IMR-90 (cell line): ENCODE measurements at regions not wholly inside any gene's neighbourhood (a gene's known extent, or its start where the extent isn't known, plus 50 kb on each side); places are given as distances from the start of the nearest gene placed in this dataset.

Experiments
- ATAC-seq: fragments of 200-7000 bp; cut with Tn5 transposase; 2 replicates; pipeline ENCODE4 v1.9.1; 2020; ENCODE audit warnings: low read depth, mild to moderate bottlenecking, moderate library complexity
- BruUV-seq: library from RNA; stranded (reverse); fragments of 400-500 nt; replicated peaks from 2 replicates; lab custom pipeline; 2021; lab: Mats Ljungman, UMichigan
- CTCF ChIA-PET: fragments of 300-600 bp; formaldehyde crosslinking; extraction: SDS; loops from one replicate; lab custom pipeline; 2021; ENCODE audit warnings: antibody characterized with exemption; lab: Yijun Ruan, JAX
- POLR2A ChIA-PET: fragments of 300-600 bp; sonication (Branson Sonifier 250); formaldehyde crosslinking; loops from one replicate; lab custom pipeline; 2022; ENCODE audit warnings: antibody characterized with exemption; ENCODE audit not compliant: unreplicated experiment; lab: Charles Lee
- DNase-seq: peaks from one replicate; pipeline ENCODE4 v3.0.0; 2013
- H2AFZ ChIP-seq: replicated peaks from 2 replicates; pipeline ENCODE3; 2013; ENCODE audit warnings: low read length, mild to moderate bottlenecking; ENCODE audit not compliant: poor library complexity
- H2AK5ac ChIP-seq: 2 replicates; pipeline ENCODE4 v1.6.1; 2013; ENCODE audit warnings: low read depth, low read length, inconsistent platforms
- H2AK9ac ChIP-seq: replicated peaks from 2 replicates; pipeline ENCODE3; 2013; ENCODE audit warnings: mild to moderate bottlenecking, low read depth, low read length, moderate library complexity; ENCODE audit not compliant: poor library complexity
- H2BK120ac ChIP-seq: 2 replicates; pipeline ENCODE4 v1.6.1; 2013; ENCODE audit warnings: low read depth, low read length, inconsistent platforms
- H2BK15ac ChIP-seq: 3 replicates; pipeline ENCODE4 v1.6.1; 2013; ENCODE audit warnings: low read depth, low read length, inconsistent platforms
- H2BK20ac ChIP-seq: 2 replicates; pipeline ENCODE4 v1.6.1; 2013; ENCODE audit warnings: low read depth, mild to moderate bottlenecking, inconsistent platforms, low read length, moderate library complexity
- H2BK5ac ChIP-seq: 2 replicates; pipeline ENCODE4 v1.6.1; 2013; ENCODE audit warnings: mild to moderate bottlenecking, low read depth, low read length, inconsistent platforms; ENCODE audit not compliant: poor library complexity, severe bottlenecking
- H3K14ac ChIP-seq: replicated peaks from 2 replicates; pipeline ENCODE4 v1.6.1; 2013; ENCODE audit warnings: low read depth, low read length, inconsistent platforms
- H3K18ac ChIP-seq: 2 replicates; pipeline ENCODE4 v1.6.1; 2013; ENCODE audit warnings: low read depth, low read length, control low read depth
- H3K23ac ChIP-seq: 2 replicates; pipeline ENCODE4 v1.6.1; 2013; ENCODE audit warnings: low read depth, low read length, inconsistent platforms
- H3K27ac ChIP-seq: 2 replicates; pipeline ENCODE4 v1.5.1; 2013; ENCODE audit warnings: mild to moderate bottlenecking, control low read depth, low read length; ENCODE audit not compliant: insufficient read depth
- H3K27me3 ChIP-seq: 2 replicates; pipeline ENCODE4 v1.6.1; 2013; ENCODE audit warnings: low read length; ENCODE audit not compliant: control insufficient read depth, insufficient read depth
- H3K36me3 ChIP-seq: 2 replicates; pipeline ENCODE4 v1.6.1; 2013; ENCODE audit warnings: low read length, mixed read lengths; ENCODE audit not compliant: control insufficient read depth, insufficient read depth
- H3K4ac ChIP-seq: 2 replicates; pipeline ENCODE4 v1.6.1; 2013; ENCODE audit warnings: low read depth, low read length, inconsistent platforms
- H3K4me1 ChIP-seq: 2 replicates; pipeline ENCODE4 v1.6.1; 2013; ENCODE audit warnings: low read length, mixed read lengths; ENCODE audit not compliant: control insufficient read depth, insufficient read depth
- H3K4me2 ChIP-seq: 2 replicates; pipeline ENCODE4 v1.6.1; 2013; ENCODE audit warnings: low read depth, mild to moderate bottlenecking, control low read depth, low read length, moderate library complexity
- H3K4me3 ChIP-seq: 2 replicates; pipeline ENCODE4 v1.5.1; 2013; ENCODE audit warnings: low read depth, mild to moderate bottlenecking, control low read depth, low read length, moderate library complexity; ENCODE audit not compliant: insufficient read depth
- H3K56ac ChIP-seq: 2 replicates; pipeline ENCODE4 v1.6.1; 2013; ENCODE audit warnings: low read length, inconsistent platforms; ENCODE audit not compliant: insufficient read depth; ENCODE audit errors: extremely low read depth
- H3K79me1 ChIP-seq, 2 experiments: 2 replicates each; pipeline ENCODE4 v1.6.1; 2013; ENCODE audit warnings: low read length in 2 of 2, inconsistent platforms in 1 of 2, low read depth in 1 of 2
- H3K9ac ChIP-seq: 2 replicates; pipeline ENCODE4 v1.6.1; 2013; ENCODE audit warnings: low read depth, low read length, control low read depth
- H3K9me1 ChIP-seq: 2 replicates; pipeline ENCODE4 v1.6.1; 2013; ENCODE audit warnings: low read length, inconsistent platforms; ENCODE audit not compliant: insufficient read depth
- H3K9me3 ChIP-seq: 2 replicates; pipeline ENCODE4 v1.6.1; 2013; ENCODE audit warnings: low read length; ENCODE audit not compliant: control insufficient read depth, insufficient read depth
- H4K20me1 ChIP-seq: 2 replicates; pipeline ENCODE4 v1.6.1; 2013; ENCODE audit warnings: low read length, inconsistent platforms; ENCODE audit not compliant: insufficient read depth
- H4K5ac ChIP-seq: 2 replicates; pipeline ENCODE4 v1.6.1; 2013; ENCODE audit warnings: mild to moderate bottlenecking, low read depth, low read length, control low read depth
- H4K8ac ChIP-seq, 2 experiments: 2 replicates each; pipeline ENCODE4 v1.6.1; 2013; ENCODE audit warnings: low read depth in 2 of 2, low read length in 2 of 2, control low read depth in 1 of 2, inconsistent platforms in 1 of 2
- H4K91ac ChIP-seq: 2 replicates; pipeline ENCODE4 v1.6.1; 2013; ENCODE audit warnings: low read depth, low read length, inconsistent platforms; ENCODE audit not compliant: insufficient read depth
- BHLHE40 ChIP-seq: fragments of 150-350 bp; IDR thresholded peaks from 2 replicates; pipeline ENCODE4 v1.6.1; 2016; ENCODE audit warnings: mild to moderate bottlenecking, low read depth, low read length
- CEBPB ChIP-seq: IDR thresholded peaks from 2 replicates; pipeline ENCODE4 v1.6.1; 2012; ENCODE audit warnings: low read depth, low read length, improper control_type of control experiment
- CHD1 ChIP-seq: IDR thresholded peaks from 2 replicates; pipeline ENCODE4 v1.6.1; 2012; ENCODE audit warnings: low read depth, low read length, improper control_type of control experiment
- CTCF ChIP-seq: conservative IDR thresholded peaks from 2 replicates; pipeline ENCODE4 v1.5.1; 2012; ENCODE audit warnings: mild to moderate bottlenecking, low read depth, low read length, improper control_type of control experiment
- ELK1 ChIP-seq: fragments of 150-350 bp; IDR thresholded peaks from 2 replicates; pipeline ENCODE4 v1.6.1; 2016; ENCODE audit warnings: low read depth, mild to moderate bottlenecking, low read length, moderate library complexity, borderline replicate concordance
- FOS ChIP-seq: fragments of 150-350 bp; IDR thresholded peaks from 2 replicates; pipeline ENCODE4 v1.6.1; 2016; ENCODE audit warnings: low read depth, low read length
- MAFK ChIP-seq: IDR thresholded peaks from 2 replicates; pipeline ENCODE4 v1.6.1; 2012; ENCODE audit warnings: low read depth, low read length, improper control_type of control experiment
- MAZ ChIP-seq: IDR thresholded peaks from 2 replicates; pipeline ENCODE4 v1.6.1; 2012; ENCODE audit warnings: low read depth, mild to moderate bottlenecking, low read length, improper control_type of control experiment, moderate library complexity, borderline replicate concordance
- MXI1 ChIP-seq: IDR thresholded peaks from 2 replicates; pipeline ENCODE4 v1.6.1; 2012; ENCODE audit warnings: low read depth, mild to moderate bottlenecking, low read length, moderate library complexity, borderline replicate concordance
- NFE2L2 ChIP-seq: fragments of 150-350 bp; IDR thresholded peaks from 2 replicates; pipeline ENCODE4 v1.6.1; 2016; ENCODE audit warnings: low read depth, mild to moderate bottlenecking, low read length
- POLR2A ChIP-seq: IDR thresholded peaks from 2 replicates; pipeline ENCODE4 v1.6.1; 2012; ENCODE audit warnings: mild to moderate bottlenecking, low read depth, low read length
- RAD21 ChIP-seq: IDR thresholded peaks from 2 replicates; pipeline ENCODE4 v1.6.1; 2012; ENCODE audit warnings: low read length, improper control_type of control experiment
- RCOR1 ChIP-seq: IDR thresholded peaks from 2 replicates; pipeline ENCODE4 v1.6.1; 2012; ENCODE audit warnings: mild to moderate bottlenecking, low read length, improper control_type of control experiment; ENCODE audit not compliant: insufficient replicate concordance
- RFX5 ChIP-seq: IDR thresholded peaks from 2 replicates; pipeline ENCODE4 v1.8.0; 2012; ENCODE audit warnings: low read depth, mild to moderate bottlenecking, low read length, moderate library complexity
- SMC3 ChIP-seq: fragments of 150-350 bp; IDR thresholded peaks from 2 replicates; pipeline ENCODE4 v1.6.1; 2016; ENCODE audit warnings: low read depth, mild to moderate bottlenecking, antibody characterized with exemption, low read length, moderate library complexity
- USF2 ChIP-seq: fragments of 150-350 bp; IDR thresholded peaks from 2 replicates; pipeline ENCODE4 v1.6.1; 2017; ENCODE audit warnings: mild to moderate bottlenecking, antibody characterized with exemption, low read length, low read depth
- WGBS, 2 experiments: methylation state at CpG; one replicate each; pipeline versions ENCODE4 v1.1.5 to v1.1.7; 2013; ENCODE audit warnings: missing lambda C conversion rate in 2 of 2; ENCODE audit not compliant: insufficient read length in 1 of 2; ENCODE audit errors: extremely low coverage in 2 of 2; 5-methylcytosine and 5-hydroxymethylcytosine counted together
- dilution Hi-C: fragments of 300-500 bp; cut with HindIII; formaldehyde crosslinking; loops from one replicate; pipeline ENCODE4 v1.14.3; 2018; ENCODE audit warnings: low sequenced_read_pairs; ENCODE audit not compliant: unreplicated experiment
- in situ Hi-C: fragments of 300-500 bp; cut with MboI; formaldehyde crosslinking; loops from 3 replicates; pipeline ENCODE4 v1.14.3; 2019; ENCODE audit warnings: low sequenced_read_pairs, inconsistent platforms, mixed read lengths
- intact Hi-C: fragments of 100-400 bp; cut with micrococcal nuclease; formaldehyde crosslinking; loops from 2 replicates; pipeline ENCODE4 v1.10.0; 2022

GRCh38 chr2:172200495-172201085 is 97.9 kb upstream of the DLX2 start:
- H3K9ac ChIP-seq, result no peak overlapping the region
- H4K20me1 ChIP-seq, result no peaks in the 10 kb centered on the region
- no peak overlapping the region for H3K4me3 ChIP-seq
- H2BK20ac ChIP-seq, result no peak overlapping the region
- no peaks in the 10 kb centered on the region for H3K27me3 ChIP-seq
- no peak overlapping the region for H2AFZ ChIP-seq
- no peak overlapping the region for H3K27ac ChIP-seq
- no peak overlapping the region for H4K8ac ChIP-seq
- H3K9me3 ChIP-seq, result peaks cover 6% of the 10 kb centered on the region
- intact Hi-C loops, result loop anchor here (1.0 kb wide), 2 partner anchors 261 to 265 kb away; no protein-coding TSS in a partner anchor
- H2BK15ac ChIP-seq, result no peak overlapping the region
- BruUV-seq, result no TSS peak
- no CpG with 5 or more reads among the region's 2 CpGs for WGBS, 2 experiments
- H2AK5ac ChIP-seq, result no peak overlapping the region
- TF ChIP-seq CTCF, result peak; percentile 66
- no peak for TF ChIP-seq RFX5
- TF ChIP-seq ELK1, result no peak
- TF ChIP-seq USF2, result no peak
- no peak for TF ChIP-seq POLR2A
- TF ChIP-seq MXI1, result no peak
- no peak for TF ChIP-seq NFE2L2
- no peak for TF ChIP-seq RCOR1
- peak; percentile 70 for TF ChIP-seq SMC3
- no peak for TF ChIP-seq CHD1
- no peak for TF ChIP-seq MAZ
- no peak for TF ChIP-seq MAFK
- no peak for TF ChIP-seq BHLHE40
- no peak for TF ChIP-seq FOS
- peak; percentile 70 for TF ChIP-seq RAD21
- no peak for TF ChIP-seq CEBPB
- peaks cover 3% of the 10 kb centered on the region; the same call in 1 of the 2 replicates for H3K4me1 ChIP-seq
- in situ Hi-C loops, result no loop called here
- no peak overlapping the region for H3K56ac ChIP-seq
- no peak overlapping the region for H2BK5ac ChIP-seq
- no peak overlapping the region for H3K18ac ChIP-seq
- peak; percentile 65 for ATAC-seq
- no peak overlapping the region for H2BK120ac ChIP-seq
- ChIA-PET CTCF (interaction anchor here (0.7 to 1.3 kb wide), 2 partner anchors 78 to 261 kb away, joined by 3 to 8 read pairs; no protein-coding TSS in a partner anchor), POLR2A (no interaction called here)
- dilution Hi-C loops, result no loop called here
- H4K91ac ChIP-seq, result no peak overlapping the region
- H3K23ac ChIP-seq, result no peak overlapping the region
- H3K14ac ChIP-seq, result no peak overlapping the region
- no peak overlapping the region for H3K4me2 ChIP-seq
- H3K36me3 ChIP-seq, result no peaks in the 10 kb centered on the region
- DNase-seq, result peak; percentile 59
- H2AK9ac ChIP-seq, result no peak overlapping the region
- H3K4ac ChIP-seq, result no peak overlapping the region
- no peak overlapping the region for H4K5ac ChIP-seq
- no peaks in the 10 kb centered on the region for H3K79me1 ChIP-seq
- 0 out of 2 replicates have a peak, but pooled peaks cover 4% of the 10 kb centered on the region for H3K9me1 ChIP-seq
